ENCODE measurements at regions not wholly inside any gene's neighbourhood (a gene's known extent, or its start where the extent isn't known, plus 50 kb on each side); places are given as distances from the start of the nearest gene placed in this dataset.

GRCh38 chr7:109076396-109076972 lies 506.8 kb downstream of the DNAJB9 start (continued):
- TF ChIP-seq PRDM15 (CRISPR knock-in tag; IDR thresholded peaks at IDR 0.05) (no peak), DPF2 (IDR thresholded peaks at IDR 0.05) (no peak), SMAD5 (IDR thresholded peaks at IDR 0.05; ENCODE audit: low read depth) (no peak), KLF5 (IDR thresholded peaks at IDR 0.05; ENCODE audit: partially characterized antibody) (no peak), MEF2B (IDR thresholded peaks at IDR 0.05; ENCODE audit: partially characterized antibody, poor library complexity, severe bottlenecking) (no peak), ZNF24 (IDR thresholded peaks at IDR 0.05) (no peak), ZNF207 (IDR thresholded peaks at IDR 0.05; ENCODE audit: borderline replicate concordance) (no peak), TCF12 (IDR thresholded peaks at IDR 0.05; ENCODE audit: low read depth, low read length) (no peak), BRCA1 (IDR thresholded peaks at IDR 0.05; ENCODE audit: low read depth, low read length) (no peak), NFYA (IDR thresholded peaks at IDR 0.05; ENCODE audit: borderline replicate concordance, low read depth, low read length) (no peak)

- Histone ChIP-seq H3K9ac (ENCODE audit: control insufficient read depth, insufficient read depth, low read length) (no peak overlapping the region), H3K36me3 (ENCODE audit: control insufficient read depth in 2 of 2, insufficient read depth in 2 of 2, low read length in 1 of 2) (no peaks in the 10 kb centered on the region), H3K9me3 (replicated peaks; ENCODE audit: control insufficient read depth, insufficient read depth, low read length) (no peaks in the 10 kb centered on the region), H3K27ac (ENCODE audit: control insufficient read depth, insufficient read depth) (no peak overlapping the region), H2AFZ (ENCODE audit: control insufficient read depth, low read depth, low read length) (no peak overlapping the region), H3K4me1 (ENCODE audit: control insufficient read depth, insufficient read depth, low read length) (no peaks in the 10 kb centered on the region), H3K79me2 (ENCODE audit: control insufficient read depth, insufficient read depth, low read length) (no peaks in the 10 kb centered on the region), H3K27me3 (replicated peaks in 1 of 2; ENCODE audit: control insufficient read depth in 2 of 2, insufficient read depth in 2 of 2, low read length in 1 of 2) (no peaks in the 10 kb centered on the region), H3K4me3 (no peak overlapping the region), H4K20me1 (ENCODE audit: control insufficient read depth, insufficient read depth) (no peaks in the 10 kb centered on the region), H3K4me2 (ENCODE audit: control insufficient read depth, insufficient read depth) (no peak overlapping the region)
- TF ChIP-seq IKZF1 (conservative IDR thresholded peaks at IDR 0.05) (no peak), RBBP5 (conservative IDR thresholded peaks at IDR 0.05) (no peak), SIN3A (IDR thresholded peaks at IDR 0.05; ENCODE audit: low read depth, low read length) (no peak), NFYB (IDR thresholded peaks at IDR 0.05; ENCODE audit: insufficient read depth, low read depth, low read length) (no peak), EGR1 (IDR thresholded peaks at IDR 0.05; ENCODE audit: borderline replicate concordance in 1 of 2, low read depth in 2 of 2, low read length in 2 of 2) (no peak), ZBED1 (IDR thresholded peaks at IDR 0.05; ENCODE audit: borderline replicate concordance) (no peak), ZSCAN29 (IDR thresholded peaks at IDR 0.05) (no peak), HDAC2 (IDR thresholded peaks at IDR 0.05) (no peak), CHD1 (IDR thresholded peaks at IDR 0.05; ENCODE audit: low read depth, low read length) (no peak), RELA (IDR thresholded peaks at IDR 0.05; ENCODE audit: borderline replicate concordance, partially characterized antibody) (no peak)
- WGBS (ENCODE audit: insufficient coverage, insufficient replicate concordance, low lambda C conversion rate, missing lambda C conversion rate) = 0% methylated on average over 1 of the region's 1 CpG
- BruUV-seq (replicated peaks) = no TSS peak
- in situ Hi-C loops (cut with MboI) = no loop called here
- intact Hi-C loops (cut with micrococcal nuclease; ENCODE audit: unreplicated experiment) = loop anchor here (10.0 kb wide), 1 partner anchor 84 kb away; no protein-coding TSS in a partner anchor
- ChIA-PET RAD21 (ENCODE audit: unreplicated experiment) (no interaction called here), SMC1A (ENCODE audit: uncharacterized antibody, unreplicated experiment) (no interaction called here), CTCF (interaction anchor here (0.6 kb wide), 1 partner anchor 133 kb away, joined by 3 read pairs; no protein-coding TSS in a partner anchor), POLR2A (no interaction called here)
- ATAC-seq (no peak), DNase-seq (ENCODE audit: low read depth, low spot score) (no peak), FAIRE-seq (no peak)
These were observed 521.4 kb downstream of the DNAJB9 start for GRCh38 chr7:109091042-109091441.
